GM23338 (cell line): ENCODE measurements at regions not wholly inside any gene's neighbourhood (a gene's known extent, or its start where the extent isn't known, plus 50 kb on each side); places are given as distances from the start of the nearest gene placed in this dataset.

Experiments
- ATAC-seq: fragments of 200-7000 bp; cut with Tn5 transposase; 3 replicates; pipeline ENCODE4 v1.9.1; 2020
- DNase-seq: peaks from one replicate; pipeline ENCODE4 v3.0.0-alpha.2; 2015; ENCODE audit warnings: low spot score
- H2AFZ ChIP-seq: fragments of 200-600 bp; sonication (generic); 2 replicates; pipeline ENCODE4 v1.8.0; 2016; ENCODE audit warnings: antibody characterized with exemption, mild to moderate bottlenecking, moderate library complexity
- H3F3A ChIP-seq: fragments of 200-600 bp; sonication (generic); replicated peaks from 2 replicates; pipeline ENCODE4 v1.8.0; 2017; ENCODE audit warnings: antibody characterized with exemption, mixed run types, low read depth
- H3K27ac ChIP-seq: fragments of 200-600 bp; sonication (generic); 2 replicates; pipeline ENCODE4 v1.6.1; 2016; ENCODE audit warnings: low read depth
- H3K27me3 ChIP-seq: fragments of 200-600 bp; sonication (generic); 2 replicates; pipeline ENCODE4 v1.8.0; 2016; ENCODE audit warnings: mild to moderate bottlenecking, mixed run types, moderate library complexity; ENCODE audit not compliant: insufficient read depth
- H3K36me3 ChIP-seq: fragments of 200-600 bp; sonication (generic); 2 replicates; pipeline ENCODE4 v1.8.0; 2016; ENCODE audit warnings: mild to moderate bottlenecking; ENCODE audit not compliant: insufficient read depth
- H3K4me1 ChIP-seq: fragments of 200-600 bp; sonication (generic); 2 replicates; pipeline ENCODE4 v1.8.0; 2016; ENCODE audit warnings: mild to moderate bottlenecking, moderate library complexity; ENCODE audit not compliant: insufficient read depth
- H3K4me2 ChIP-seq: fragments of 200-600 bp; sonication (generic); 2 replicates; pipeline ENCODE4 v1.7.1; 2017; ENCODE audit warnings: mixed run types
- H3K4me3 ChIP-seq: fragments of 200-600 bp; sonication (generic); 2 replicates; pipeline ENCODE4 v1.6.1; 2016; ENCODE audit warnings: mixed run types
- H3K79me2 ChIP-seq: fragments of 200-600 bp; sonication (generic); replicated peaks from 2 replicates; pipeline ENCODE4 v1.8.0; 2017; ENCODE audit warnings: mild to moderate bottlenecking; ENCODE audit not compliant: insufficient read depth
- H3K9me2 ChIP-seq: fragments of 200-600 bp; sonication (generic); 2 replicates; pipeline ENCODE4 v1.8.0; 2017; ENCODE audit not compliant: insufficient read depth
- H4K20me1 ChIP-seq: fragments of 200-600 bp; sonication (generic); replicated peaks from 2 replicates; pipeline ENCODE4 v1.8.0; 2017; ENCODE audit warnings: mild to moderate bottlenecking; ENCODE audit not compliant: insufficient read depth
- H3K27ac Mint-ChIP-seq: 2 replicates; pipeline ENCODE4 v1.8.0; 2020; ENCODE audit warnings: inconsistent platforms, mild to moderate bottlenecking, moderate library complexity, mixed read lengths
- H3K27me3 Mint-ChIP-seq: 3 replicates; pipeline ENCODE4 v1.8.0; 2022; ENCODE audit warnings: low read depth, mild to moderate bottlenecking, moderate library complexity, mixed read lengths, inconsistent platforms; ENCODE audit not compliant: insufficient read depth, poor library complexity
- H3K36me3 Mint-ChIP-seq: 3 replicates; pipeline ENCODE4 v1.8.0; 2021; ENCODE audit warnings: low read depth, mild to moderate bottlenecking, inconsistent platforms, moderate library complexity, mixed read lengths
- H3K4me1 Mint-ChIP-seq: 3 replicates; pipeline ENCODE4 v1.8.0; 2020; ENCODE audit warnings: mild to moderate bottlenecking, inconsistent platforms, mixed read lengths
- H3K4me3 Mint-ChIP-seq: 3 replicates; pipeline ENCODE4 v1.8.0; 2021; ENCODE audit warnings: moderate library complexity, mild to moderate bottlenecking, inconsistent platforms, mixed read lengths
- H3K9me3 Mint-ChIP-seq: 3 replicates; pipeline ENCODE4 v1.8.0; 2020; ENCODE audit warnings: moderate library complexity, mild to moderate bottlenecking, inconsistent platforms, mixed read lengths
- CREB1 ChIP-seq: fragments of 250-450 bp; sonication (Bioruptor Pico); IDR thresholded peaks from 2 replicates; pipeline ENCODE4 v1.5.0; 2020; ENCODE audit warnings: low read depth, mild to moderate bottlenecking, moderate library complexity
- EZH2 ChIP-seq: fragments of 200-600 bp; sonication (generic); IDR thresholded peaks from one replicate; pipeline ENCODE4 v1.8.0; 2017; ENCODE audit warnings: antibody characterized with exemption, mild to moderate bottlenecking, low read depth; ENCODE audit not compliant: unreplicated experiment
- EZH2phosphoT487 ChIP-seq: fragments of 200-600 bp; sonication (generic); IDR thresholded peaks from one replicate; pipeline ENCODE4 v1.8.1; 2018; ENCODE audit warnings: antibody characterized with exemption; ENCODE audit not compliant: unreplicated experiment
- NANOG ChIP-seq: IDR thresholded peaks from 2 replicates; pipeline ENCODE4 v1.6.1; 2016; ENCODE audit warnings: antibody characterized with exemption, borderline replicate concordance
- POLR2AphosphoS5 ChIP-seq: IDR thresholded peaks from 2 replicates; pipeline ENCODE4 v1.6.1; 2016; ENCODE audit warnings: antibody characterized with exemption, low read depth
- STAT1 ChIP-seq: IDR thresholded peaks from one replicate; pipeline ENCODE4 v1.6.1; 2016; ENCODE audit warnings: antibody characterized with exemption; ENCODE audit not compliant: unreplicated experiment
- ZNF331 ChIP-seq: fragments of 250-450 bp; sonication (Bioruptor Pico); IDR thresholded peaks from 2 replicates; pipeline ENCODE4 v1.5.0; 2020; ENCODE audit warnings: low read depth, mild to moderate bottlenecking, moderate library complexity
- TF ChIP-seq, protein P1 (sequence below), 2 experiments: fragments of 200-600 bp in 1 of 2; sonication (generic) in 1 of 2; conservative IDR thresholded peaks; 2 replicates each; pipeline versions ENCODE4 v1.5.1 to v1.6.1; 2016 to 2017; ENCODE audit warnings: antibody characterized with exemption in 2 of 2, low read depth in 2 of 2, mild to moderate bottlenecking in 2 of 2, moderate library complexity in 1 of 2
- TF ChIP-seq, protein P2 (sequence below): fragments of 250-450 bp; sonication (Bioruptor Pico); IDR thresholded peaks from 2 replicates; pipeline ENCODE4 v1.5.0; 2020; ENCODE audit warnings: mild to moderate bottlenecking, moderate library complexity
- TF ChIP-seq, protein P3 (sequence below): IDR thresholded peaks from one replicate; pipeline ENCODE4 v1.6.1; 2018; ENCODE audit warnings: antibody characterized with exemption; ENCODE audit not compliant: unreplicated experiment

DNA sequence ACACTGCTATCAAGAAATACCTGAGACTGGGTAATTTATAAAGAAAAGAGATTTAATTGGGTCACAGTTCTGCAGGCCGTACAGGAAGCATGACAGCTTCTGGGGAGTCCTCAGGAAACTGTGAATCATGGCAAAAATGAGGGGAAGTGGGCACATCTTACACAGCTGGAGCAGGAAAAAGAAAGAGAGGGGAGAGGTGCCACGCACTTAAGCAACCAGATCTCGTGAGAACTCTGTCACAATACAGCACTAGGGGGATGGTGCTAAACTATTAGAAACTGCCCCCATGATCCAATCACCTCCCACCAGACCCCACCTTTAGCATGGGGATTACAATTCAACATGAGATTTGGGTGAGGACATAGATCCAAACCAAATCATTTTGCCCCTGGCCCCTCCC is 105.5 kb upstream of the CPLX2 start:
- H3K9me3 Mint-ChIP-seq = peaks cover 36% of the 10 kb centered on the region

More for the DNA sequence above, 105.5 kb upstream of the CPLX2 start:
- Mint-ChIP-seq H3K4me3 (no peak overlapping the region), H3K27me3 (peaks cover 2% of the 10 kb centered on the region), H3K27ac (no peak overlapping the region), H3K36me3 (peaks cover 10% of the 10 kb centered on the region), H3K4me1 (no peaks in the 10 kb centered on the region; the same call in 2 of the 3 replicates)
- Histone ChIP-seq H3K9me2 (no peaks in the 10 kb centered on the region), H4K20me1 (no peaks in the 10 kb centered on the region), H3K36me3 (peaks cover 11% of the 10 kb centered on the region), H3K79me2 (no peaks in the 10 kb centered on the region), H2AFZ (no peak overlapping the region), H3K27ac (no peak overlapping the region), H3K27me3 (no peaks in the 10 kb centered on the region), H3K4me1 (no peaks in the 10 kb centered on the region), H3F3A (no peaks in the 10 kb centered on the region), H3K4me2 (no peak overlapping the region), H3K4me3 (no peak overlapping the region)
- TF ChIP-seq, protein P1, sequence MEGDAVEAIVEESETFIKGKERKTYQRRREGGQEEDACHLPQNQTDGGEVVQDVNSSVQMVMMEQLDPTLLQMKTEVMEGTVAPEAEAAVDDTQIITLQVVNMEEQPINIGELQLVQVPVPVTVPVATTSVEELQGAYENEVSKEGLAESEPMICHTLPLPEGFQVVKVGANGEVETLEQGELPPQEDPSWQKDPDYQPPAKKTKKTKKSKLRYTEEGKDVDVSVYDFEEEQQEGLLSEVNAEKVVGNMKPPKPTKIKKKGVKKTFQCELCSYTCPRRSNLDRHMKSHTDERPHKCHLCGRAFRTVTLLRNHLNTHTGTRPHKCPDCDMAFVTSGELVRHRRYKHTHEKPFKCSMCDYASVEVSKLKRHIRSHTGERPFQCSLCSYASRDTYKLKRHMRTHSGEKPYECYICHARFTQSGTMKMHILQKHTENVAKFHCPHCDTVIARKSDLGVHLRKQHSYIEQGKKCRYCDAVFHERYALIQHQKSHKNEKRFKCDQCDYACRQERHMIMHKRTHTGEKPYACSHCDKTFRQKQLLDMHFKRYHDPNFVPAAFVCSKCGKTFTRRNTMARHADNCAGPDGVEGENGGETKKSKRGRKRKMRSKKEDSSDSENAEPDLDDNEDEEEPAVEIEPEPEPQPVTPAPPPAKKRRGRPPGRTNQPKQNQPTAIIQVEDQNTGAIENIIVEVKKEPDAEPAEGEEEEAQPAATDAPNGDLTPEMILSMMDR (conservative IDR thresholded peaks at IDR 0.05; ENCODE audit: low read depth in 2 of 2) = no peak
- TF ChIP-seq EZH2phosphoT487 (no peak), STAT1 (no peak), CREB1 (CRISPR knock-in tag) (no peak), EZH2 (no peak), ZNF331 (CRISPR knock-in tag) (no peak), POLR2AphosphoS5 (no peak), NANOG (no peak)
- TF ChIP-seq, protein P2, sequence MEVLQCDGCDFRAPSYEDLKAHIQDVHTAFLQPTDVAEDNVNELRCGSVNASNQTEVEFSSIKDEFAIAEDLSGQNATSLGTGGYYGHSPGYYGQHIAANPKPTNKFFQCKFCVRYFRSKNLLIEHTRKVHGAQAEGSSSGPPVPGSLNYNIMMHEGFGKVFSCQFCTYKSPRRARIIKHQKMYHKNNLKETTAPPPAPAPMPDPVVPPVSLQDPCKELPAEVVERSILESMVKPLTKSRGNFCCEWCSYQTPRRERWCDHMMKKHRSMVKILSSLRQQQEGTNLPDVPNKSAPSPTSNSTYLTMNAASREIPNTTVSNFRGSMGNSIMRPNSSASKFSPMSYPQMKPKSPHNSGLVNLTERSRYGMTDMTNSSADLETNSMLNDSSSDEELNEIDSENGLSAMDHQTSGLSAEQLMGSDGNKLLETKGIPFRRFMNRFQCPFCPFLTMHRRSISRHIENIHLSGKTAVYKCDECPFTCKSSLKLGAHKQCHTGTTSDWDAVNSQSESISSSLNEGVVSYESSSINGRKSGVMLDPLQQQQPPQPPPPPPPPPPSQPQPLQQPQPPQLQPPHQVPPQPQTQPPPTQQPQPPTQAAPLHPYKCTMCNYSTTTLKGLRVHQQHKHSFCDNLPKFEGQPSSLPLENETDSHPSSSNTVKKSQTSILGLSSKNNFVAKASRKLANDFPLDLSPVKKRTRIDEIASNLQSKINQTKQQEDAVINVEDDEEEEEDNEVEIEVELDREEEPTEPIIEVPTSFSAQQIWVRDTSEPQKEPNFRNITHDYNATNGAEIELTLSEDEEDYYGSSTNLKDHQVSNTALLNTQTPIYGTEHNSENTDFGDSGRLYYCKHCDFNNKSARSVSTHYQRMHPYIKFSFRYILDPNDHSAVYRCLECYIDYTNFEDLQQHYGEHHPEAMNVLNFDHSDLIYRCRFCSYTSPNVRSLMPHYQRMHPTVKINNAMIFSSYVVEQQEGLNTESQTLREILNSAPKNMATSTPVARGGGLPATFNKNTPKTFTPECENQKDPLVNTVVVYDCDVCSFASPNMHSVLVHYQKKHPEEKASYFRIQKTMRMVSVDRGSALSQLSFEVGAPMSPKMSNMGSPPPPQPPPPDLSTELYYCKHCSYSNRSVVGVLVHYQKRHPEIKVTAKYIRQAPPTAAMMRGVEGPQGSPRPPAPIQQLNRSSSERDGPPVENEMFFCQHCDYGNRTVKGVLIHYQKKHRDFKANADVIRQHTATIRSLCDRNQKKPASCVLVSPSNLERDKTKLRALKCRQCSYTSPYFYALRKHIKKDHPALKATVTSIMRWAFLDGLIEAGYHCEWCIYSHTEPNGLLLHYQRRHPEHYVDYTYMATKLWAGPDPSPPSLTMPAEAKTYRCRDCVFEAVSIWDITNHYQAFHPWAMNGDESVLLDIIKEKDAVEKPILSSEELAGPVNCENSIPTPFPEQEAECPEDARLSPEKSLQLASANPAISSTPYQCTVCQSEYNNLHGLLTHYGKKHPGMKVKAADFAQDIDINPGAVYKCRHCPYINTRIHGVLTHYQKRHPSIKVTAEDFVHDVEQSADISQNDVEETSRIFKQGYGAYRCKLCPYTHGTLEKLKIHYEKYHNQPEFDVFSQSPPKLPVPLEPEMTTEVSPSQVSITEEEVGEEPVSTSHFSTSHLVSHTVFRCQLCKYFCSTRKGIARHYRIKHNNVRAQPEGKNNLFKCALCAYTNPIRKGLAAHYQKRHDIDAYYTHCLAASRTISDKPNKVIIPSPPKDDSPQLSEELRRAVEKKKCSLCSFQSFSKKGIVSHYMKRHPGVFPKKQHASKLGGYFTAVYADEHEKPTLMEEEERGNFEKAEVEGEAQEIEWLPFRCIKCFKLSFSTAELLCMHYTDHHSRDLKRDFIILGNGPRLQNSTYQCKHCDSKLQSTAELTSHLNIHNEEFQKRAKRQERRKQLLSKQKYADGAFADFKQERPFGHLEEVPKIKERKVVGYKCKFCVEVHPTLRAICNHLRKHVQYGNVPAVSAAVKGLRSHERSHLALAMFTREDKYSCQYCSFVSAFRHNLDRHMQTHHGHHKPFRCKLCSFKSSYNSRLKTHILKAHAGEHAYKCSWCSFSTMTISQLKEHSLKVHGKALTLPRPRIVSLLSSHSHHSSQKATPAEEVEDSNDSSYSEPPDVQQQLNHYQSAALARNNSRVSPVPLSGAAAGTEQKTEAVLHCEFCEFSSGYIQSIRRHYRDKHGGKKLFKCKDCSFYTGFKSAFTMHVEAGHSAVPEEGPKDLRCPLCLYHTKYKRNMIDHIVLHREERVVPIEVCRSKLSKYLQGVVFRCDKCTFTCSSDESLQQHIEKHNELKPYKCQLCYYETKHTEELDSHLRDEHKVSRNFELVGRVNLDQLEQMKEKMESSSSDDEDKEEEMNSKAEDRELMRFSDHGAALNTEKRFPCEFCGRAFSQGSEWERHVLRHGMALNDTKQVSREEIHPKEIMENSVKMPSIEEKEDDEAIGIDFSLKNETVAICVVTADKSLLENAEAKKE = no peak
- TF ChIP-seq, protein P3, sequence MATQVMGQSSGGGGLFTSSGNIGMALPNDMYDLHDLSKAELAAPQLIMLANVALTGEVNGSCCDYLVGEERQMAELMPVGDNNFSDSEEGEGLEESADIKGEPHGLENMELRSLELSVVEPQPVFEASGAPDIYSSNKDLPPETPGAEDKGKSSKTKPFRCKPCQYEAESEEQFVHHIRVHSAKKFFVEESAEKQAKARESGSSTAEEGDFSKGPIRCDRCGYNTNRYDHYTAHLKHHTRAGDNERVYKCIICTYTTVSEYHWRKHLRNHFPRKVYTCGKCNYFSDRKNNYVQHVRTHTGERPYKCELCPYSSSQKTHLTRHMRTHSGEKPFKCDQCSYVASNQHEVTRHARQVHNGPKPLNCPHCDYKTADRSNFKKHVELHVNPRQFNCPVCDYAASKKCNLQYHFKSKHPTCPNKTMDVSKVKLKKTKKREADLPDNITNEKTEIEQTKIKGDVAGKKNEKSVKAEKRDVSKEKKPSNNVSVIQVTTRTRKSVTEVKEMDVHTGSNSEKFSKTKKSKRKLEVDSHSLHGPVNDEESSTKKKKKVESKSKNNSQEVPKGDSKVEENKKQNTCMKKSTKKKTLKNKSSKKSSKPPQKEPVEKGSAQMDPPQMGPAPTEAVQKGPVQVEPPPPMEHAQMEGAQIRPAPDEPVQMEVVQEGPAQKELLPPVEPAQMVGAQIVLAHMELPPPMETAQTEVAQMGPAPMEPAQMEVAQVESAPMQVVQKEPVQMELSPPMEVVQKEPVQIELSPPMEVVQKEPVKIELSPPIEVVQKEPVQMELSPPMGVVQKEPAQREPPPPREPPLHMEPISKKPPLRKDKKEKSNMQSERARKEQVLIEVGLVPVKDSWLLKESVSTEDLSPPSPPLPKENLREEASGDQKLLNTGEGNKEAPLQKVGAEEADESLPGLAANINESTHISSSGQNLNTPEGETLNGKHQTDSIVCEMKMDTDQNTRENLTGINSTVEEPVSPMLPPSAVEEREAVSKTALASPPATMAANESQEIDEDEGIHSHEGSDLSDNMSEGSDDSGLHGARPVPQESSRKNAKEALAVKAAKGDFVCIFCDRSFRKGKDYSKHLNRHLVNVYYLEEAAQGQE = no peak
- DNase-seq (no peak), ATAC-seq (no peak)
